Keratinocyte (primary cell): ENCODE measurements at regions not wholly inside any gene's neighbourhood (a gene's known extent, or its start where the extent isn't known, plus 50 kb on each side); places are given as distances from the start of the nearest gene placed in this dataset.

Experiments used
- DNase-seq: peaks from one replicate; pipeline ENCODE4 v3.0.0-alpha.2; 2011; ENCODE audit warnings: low read depth, missing footprints, low spot score
- FAIRE-seq: peaks from 2 replicates; lab custom pipeline; 2011; peaks lifted over from hg19 to GRCh38; lab: Jason Lieb, UNC
- H2AFZ ChIP-seq: 2 replicates; pipeline ENCODE4 v1.6.0; 2012; ENCODE audit warnings: low read length, control low read depth, inconsistent platforms; ENCODE audit not compliant: control insufficient read depth
- H3K27ac ChIP-seq: 2 replicates; pipeline ENCODE4 v1.5.1; 2011; ENCODE audit warnings: low read length; ENCODE audit not compliant: control insufficient read depth, insufficient read depth
- H3K27me3 ChIP-seq: 3 replicates; pipeline ENCODE4 v1.6.0; 2011; ENCODE audit warnings: low read length; ENCODE audit not compliant: control insufficient read depth, insufficient read depth; ENCODE audit errors: extremely low read depth
- H3K36me3 ChIP-seq, 2 experiments: 2 replicates in 1 of 2; 3 replicates in 1 of 2; pipeline ENCODE4 v1.5.1; 2011; ENCODE audit warnings: low read length in 2 of 2, mild to moderate bottlenecking in 1 of 2; ENCODE audit not compliant: control insufficient read depth in 2 of 2, insufficient read depth in 2 of 2; ENCODE audit errors: extremely low read depth in 1 of 2
- H3K4me1 ChIP-seq: 3 replicates; pipeline ENCODE4 v1.5.1; 2011; ENCODE audit warnings: low read length; ENCODE audit not compliant: control insufficient read depth, insufficient read depth; ENCODE audit errors: extremely low read depth
- H3K4me2 ChIP-seq: 3 replicates; pipeline ENCODE4 v1.6.0; 2011; ENCODE audit warnings: low read depth, low read length; ENCODE audit not compliant: control insufficient read depth, insufficient read depth; ENCODE audit errors: extremely low read depth
- H3K4me3 ChIP-seq, 3 experiments: fragments of 200-600 bp in 1 of 3; sonication (generic) in 1 of 3; 2 replicates in 2 of 3; 3 replicates in 1 of 3; pipeline ENCODE4 v1.5.1; 2011 to 2016; ENCODE audit warnings: low read length in 3 of 3, mild to moderate bottlenecking in 3 of 3, control low read depth in 2 of 3, inconsistent platforms in 1 of 3, low read depth in 1 of 3, mixed read lengths in 1 of 3, mixed run types in 1 of 3, moderate library complexity in 1 of 3; ENCODE audit not compliant: control insufficient read depth in 2 of 3, insufficient read depth in 2 of 3; ENCODE audit errors: extremely low read depth in 1 of 3
- H3K79me2 ChIP-seq: 2 replicates; pipeline ENCODE4 v1.6.0; 2012; ENCODE audit warnings: low read length; ENCODE audit not compliant: control insufficient read depth, insufficient read depth
- H3K9ac ChIP-seq: 3 replicates; pipeline ENCODE4 v1.6.0; 2011; ENCODE audit warnings: low read length; ENCODE audit not compliant: control insufficient read depth, insufficient read depth; ENCODE audit errors: extremely low read depth
- H3K9me1 ChIP-seq: 3 replicates; pipeline ENCODE4 v1.6.0; 2011; ENCODE audit warnings: low read length; ENCODE audit not compliant: control insufficient read depth, insufficient read depth; ENCODE audit errors: extremely low read depth
- H3K9me3 ChIP-seq: 2 replicates; pipeline ENCODE4 v1.5.1; 2012; ENCODE audit warnings: low read depth, low read length; ENCODE audit not compliant: control insufficient read depth
- H4K20me1 ChIP-seq: 3 replicates; pipeline ENCODE4 v1.6.0; 2011; ENCODE audit warnings: low read length; ENCODE audit not compliant: control insufficient read depth, insufficient read depth; ENCODE audit errors: extremely low read depth
- EZH2 ChIP-seq: IDR thresholded peaks from one replicate; pipeline ENCODE4 v1.6.1; 2012; ENCODE audit warnings: inconsistent platforms, mild to moderate bottlenecking, low read length, moderate library complexity
- dilution Hi-C: fragments of 300-500 bp; cut with MboI; formaldehyde crosslinking; loops from one replicate; pipeline ENCODE4 v1.7.0; 2020; ENCODE audit warnings: low sequenced_read_pairs; ENCODE audit not compliant: extremely low pct_ligation_motif_present
- TF ChIP-seq, protein P1 (sequence below), 3 experiments: IDR thresholded peaks in 1 of 3; conservative IDR thresholded peaks in 1 of 3; optimal IDR thresholded peaks in 1 of 3; 2 replicates in 2 of 3; 3 replicates in 1 of 3; pipeline versions ENCODE3 to v1.5.1; 2011; ENCODE audit warnings: low read length in 3 of 3, mild to moderate bottlenecking in 3 of 3, moderate library complexity in 2 of 3, control low read depth in 1 of 3, inconsistent platforms in 1 of 3; ENCODE audit not compliant: insufficient read depth in 2 of 3; ENCODE audit errors: extremely low read depth in 1 of 3

DNA sequence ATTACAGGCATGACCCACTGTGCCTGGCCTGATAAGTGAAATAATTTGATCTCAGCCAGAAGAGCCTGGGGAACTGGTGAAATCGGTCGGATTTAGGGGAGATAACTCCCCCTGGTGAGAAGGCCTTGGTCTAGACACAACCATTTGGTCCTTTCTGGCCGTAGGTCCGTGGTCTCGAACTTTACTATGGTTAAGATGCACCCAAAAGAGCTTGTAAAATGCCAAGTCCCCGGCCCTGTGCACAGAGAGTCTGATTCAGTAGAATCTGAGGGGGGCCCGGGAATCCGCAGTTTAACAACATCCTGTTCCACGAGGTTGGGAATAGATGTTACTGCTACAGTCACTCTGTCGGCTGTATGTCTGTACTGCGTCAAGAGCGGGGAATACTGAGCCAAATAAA is 140.7 kb downstream of the C9orf50 start:
- H2AFZ ChIP-seq, result no peak overlapping the region
- DNase-seq (no peak), FAIRE-seq (no peak)
- H3K27ac ChIP-seq, result no peak overlapping the region
- dilution Hi-C loops, result no loop called here
- H3K9me1 ChIP-seq, result no peaks in the 10 kb centered on the region
- H3K9me3 ChIP-seq, result no peaks in the 10 kb centered on the region
- H3K9ac ChIP-seq, result no peak overlapping the region
- no peak overlapping the region for H3K4me2 ChIP-seq
- H3K4me3 ChIP-seq, result no peak overlapping the region
- TF ChIP-seq, protein P1, sequence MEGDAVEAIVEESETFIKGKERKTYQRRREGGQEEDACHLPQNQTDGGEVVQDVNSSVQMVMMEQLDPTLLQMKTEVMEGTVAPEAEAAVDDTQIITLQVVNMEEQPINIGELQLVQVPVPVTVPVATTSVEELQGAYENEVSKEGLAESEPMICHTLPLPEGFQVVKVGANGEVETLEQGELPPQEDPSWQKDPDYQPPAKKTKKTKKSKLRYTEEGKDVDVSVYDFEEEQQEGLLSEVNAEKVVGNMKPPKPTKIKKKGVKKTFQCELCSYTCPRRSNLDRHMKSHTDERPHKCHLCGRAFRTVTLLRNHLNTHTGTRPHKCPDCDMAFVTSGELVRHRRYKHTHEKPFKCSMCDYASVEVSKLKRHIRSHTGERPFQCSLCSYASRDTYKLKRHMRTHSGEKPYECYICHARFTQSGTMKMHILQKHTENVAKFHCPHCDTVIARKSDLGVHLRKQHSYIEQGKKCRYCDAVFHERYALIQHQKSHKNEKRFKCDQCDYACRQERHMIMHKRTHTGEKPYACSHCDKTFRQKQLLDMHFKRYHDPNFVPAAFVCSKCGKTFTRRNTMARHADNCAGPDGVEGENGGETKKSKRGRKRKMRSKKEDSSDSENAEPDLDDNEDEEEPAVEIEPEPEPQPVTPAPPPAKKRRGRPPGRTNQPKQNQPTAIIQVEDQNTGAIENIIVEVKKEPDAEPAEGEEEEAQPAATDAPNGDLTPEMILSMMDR (optimal IDR thresholded peaks at IDR 0.05 in 1 of 3, IDR thresholded peaks at IDR 0.05 in 1 of 3, conservative IDR thresholded peaks at IDR 0.05 in 1 of 3; ENCODE audit: extremely low read depth in 1 of 3, insufficient read depth in 2 of 3, low read length in 3 of 3), result no peak
- no peak for TF ChIP-seq EZH2
- no peaks in the 10 kb centered on the region for H3K36me3 ChIP-seq
- no peaks in the 10 kb centered on the region for H4K20me1 ChIP-seq
- peaks cover 23% of the 10 kb centered on the region for H3K4me1 ChIP-seq
- H3K79me2 ChIP-seq, result no peaks in the 10 kb centered on the region
- H3K27me3 ChIP-seq, result no peaks in the 10 kb centered on the region

DNA sequence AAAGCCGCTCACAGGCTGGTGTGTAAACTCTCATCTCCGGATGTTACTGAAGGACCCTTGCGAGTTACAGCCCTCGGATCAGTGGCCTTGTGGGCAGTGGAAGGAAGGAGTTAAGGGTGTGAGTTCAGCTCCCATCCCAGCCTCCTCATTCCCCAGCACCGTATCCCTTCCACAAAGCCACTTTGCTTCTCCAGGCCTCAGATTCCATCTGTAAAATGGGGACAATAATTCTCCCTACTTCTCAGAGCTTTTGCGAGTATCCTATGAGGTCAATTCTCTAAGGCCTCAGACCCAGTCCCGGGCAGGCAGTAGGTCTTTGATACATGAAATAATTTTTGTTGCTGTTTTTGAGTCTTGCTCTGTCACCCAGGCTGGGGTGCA is 141.3 kb downstream of the C9orf50 start:
- Histone ChIP-seq H3K9me3 (peaks cover 4% of the 10 kb centered on the region), H3K9me1 (no peaks in the 10 kb centered on the region), H3K4me2 (no peak overlapping the region), H4K20me1 (no peaks in the 10 kb centered on the region), H3K4me3 (no peak overlapping the region), H3K36me3 (no peaks in the 10 kb centered on the region), H3K9ac (no peak overlapping the region), H3K27me3 (no peaks in the 10 kb centered on the region), H3K27ac (no peak overlapping the region), H2AFZ (no peak overlapping the region), H3K79me2 (no peaks in the 10 kb centered on the region), H3K4me1 (peaks cover 22% of the 10 kb centered on the region)
- FAIRE-seq (no peak), DNase-seq (no peak)
- TF ChIP-seq, protein P1 (optimal IDR thresholded peaks at IDR 0.05 in 1 of 3, IDR thresholded peaks at IDR 0.05 in 1 of 3, conservative IDR thresholded peaks at IDR 0.05 in 1 of 3; ENCODE audit: extremely low read depth in 1 of 3, insufficient read depth in 2 of 3, low read length in 3 of 3), result no peak
- no peak for TF ChIP-seq EZH2
- dilution Hi-C loops, result no loop called here
